ENCODE measurements at regions not wholly inside any gene's neighbourhood (a gene's known extent, or its start where the extent isn't known, plus 50 kb on each side); places are given as distances from the start of the nearest gene placed in this dataset.

- H3K36me3 ChIP-seq (ENCODE audit: insufficient read depth, low read length) = no peaks in the 10 kb centered on the region
- H3K9ac ChIP-seq (ENCODE audit: low read length) = no peak overlapping the region
- no peaks in the 10 kb centered on the region for H3K79me2 ChIP-seq (ENCODE audit: low read length)
- H3K9me2 ChIP-seq (replicated peaks; ENCODE audit: insufficient read depth, low read length) = no peaks in the 10 kb centered on the region
- no peaks in the 10 kb centered on the region for H4K20me1 ChIP-seq (ENCODE audit: insufficient read depth, low read depth, low read length)
- no peak overlapping the region for H3K27ac ChIP-seq (ENCODE audit: low read length)
- H3K4me3 ChIP-seq (ENCODE audit: low read length) = no peak overlapping the region
- H3K27me3 ChIP-seq (ENCODE audit: low read length) = no peaks in the 10 kb centered on the region
- no peak overlapping the region for H2AFZ ChIP-seq (ENCODE audit: low read length)
- no peaks in the 10 kb centered on the region for H3K4me1 ChIP-seq (ENCODE audit: low read length)
- no peak for DNase-seq
- no peaks in the 10 kb centered on the region for H3K9me3 ChIP-seq (ENCODE audit: low read length)
- H3K4me2 ChIP-seq (ENCODE audit: low read depth, low read length, poor library complexity, severe bottlenecking) = no peak overlapping the region
These were observed 157.6 kb downstream of the NSUN3 start for GRCh38 chr3:94220426-94220825.

GRCh38 chr3:94221829-94222228 is 159.0 kb downstream of the NSUN3 start:
- Histone ChIP-seq H2AFZ (ENCODE audit: low read length) (no peak overlapping the region), H3K27ac (ENCODE audit: low read length) (no peak overlapping the region), H3K4me3 (ENCODE audit: low read length) (no peak overlapping the region), H3K9me3 (ENCODE audit: low read length) (no peaks in the 10 kb centered on the region), H3K27me3 (ENCODE audit: low read length) (no peaks in the 10 kb centered on the region), H3K79me2 (ENCODE audit: low read length) (no peaks in the 10 kb centered on the region), H3K4me2 (ENCODE audit: low read depth, low read length, poor library complexity, severe bottlenecking) (no peak overlapping the region), H3K9ac (ENCODE audit: low read length) (no peak overlapping the region), H3K36me3 (ENCODE audit: insufficient read depth, low read length) (no peaks in the 10 kb centered on the region), H4K20me1 (ENCODE audit: insufficient read depth, low read depth, low read length) (no peaks in the 10 kb centered on the region), H3K4me1 (ENCODE audit: low read length) (no peaks in the 10 kb centered on the region), H3K9me2 (replicated peaks; ENCODE audit: insufficient read depth, low read length) (no peaks in the 10 kb centered on the region)
- no peak for DNase-seq

- Histone ChIP-seq H3K36me3 (ENCODE audit: insufficient read depth, low read length) (no peaks in the 10 kb centered on the region), H4K20me1 (ENCODE audit: insufficient read depth, low read depth, low read length) (no peaks in the 10 kb centered on the region), H3K9me3 (ENCODE audit: low read length) (no peaks in the 10 kb centered on the region), H3K27me3 (ENCODE audit: low read length) (no peaks in the 10 kb centered on the region), H3K4me3 (ENCODE audit: low read length) (no peak overlapping the region), H3K79me2 (ENCODE audit: low read length) (no peaks in the 10 kb centered on the region), H3K9me2 (replicated peaks; ENCODE audit: insufficient read depth, low read length) (no peaks in the 10 kb centered on the region), H3K9ac (ENCODE audit: low read length) (no peak overlapping the region), H3K27ac (ENCODE audit: low read length) (no peak overlapping the region), H2AFZ (ENCODE audit: low read length) (no peak overlapping the region), H3K4me1 (ENCODE audit: low read length) (no peaks in the 10 kb centered on the region), H3K4me2 (ENCODE audit: low read depth, low read length, poor library complexity, severe bottlenecking) (no peak overlapping the region)
- no peak for DNase-seq
These were observed 162.4 kb downstream of the NSUN3 start for GRCh38 chr3:94225148-94225865.

GRCh38 chr3:94226078-94226477 is 163.2 kb downstream of the NSUN3 start:
- Histone ChIP-seq H3K9ac (ENCODE audit: low read length) (no peak overlapping the region), H2AFZ (ENCODE audit: low read length) (no peak overlapping the region), H3K36me3 (ENCODE audit: insufficient read depth, low read length) (no peaks in the 10 kb centered on the region), H3K4me2 (ENCODE audit: low read depth, low read length, poor library complexity, severe bottlenecking) (no peak overlapping the region), H3K9me2 (replicated peaks; ENCODE audit: insufficient read depth, low read length) (no peaks in the 10 kb centered on the region), H3K27me3 (ENCODE audit: low read length) (no peaks in the 10 kb centered on the region), H3K4me3 (ENCODE audit: low read length) (no peak overlapping the region), H3K4me1 (ENCODE audit: low read length) (no peaks in the 10 kb centered on the region), H3K9me3 (ENCODE audit: low read length) (no peaks in the 10 kb centered on the region), H4K20me1 (ENCODE audit: insufficient read depth, low read depth, low read length) (no peaks in the 10 kb centered on the region), H3K27ac (ENCODE audit: low read length) (no peak overlapping the region), H3K79me2 (ENCODE audit: low read length) (no peaks in the 10 kb centered on the region)
- no peak for DNase-seq

GRCh38 chr3:94232921-94233320 is 170.1 kb downstream of the NSUN3 start:
- Histone ChIP-seq H2AFZ (ENCODE audit: low read length) (no peak overlapping the region), H3K9me2 (replicated peaks; ENCODE audit: insufficient read depth, low read length) (no peaks in the 10 kb centered on the region), H3K4me2 (ENCODE audit: low read depth, low read length, poor library complexity, severe bottlenecking) (no peak overlapping the region), H3K4me3 (ENCODE audit: low read length) (no peak overlapping the region), H3K27ac (ENCODE audit: low read length) (no peak overlapping the region), H3K9me3 (ENCODE audit: low read length) (no peaks in the 10 kb centered on the region), H3K27me3 (ENCODE audit: low read length) (no peaks in the 10 kb centered on the region), H3K79me2 (ENCODE audit: low read length) (no peaks in the 10 kb centered on the region), H3K4me1 (ENCODE audit: low read length) (no peaks in the 10 kb centered on the region), H3K36me3 (ENCODE audit: insufficient read depth, low read length) (no peaks in the 10 kb centered on the region), H3K9ac (ENCODE audit: low read length) (no peak overlapping the region), H4K20me1 (ENCODE audit: insufficient read depth, low read depth, low read length) (no peaks in the 10 kb centered on the region)
- DNase-seq = no peak

- Histone ChIP-seq H3K27me3 (ENCODE audit: low read length) (no peaks in the 10 kb centered on the region), H3K79me2 (ENCODE audit: low read length) (no peaks in the 10 kb centered on the region), H3K36me3 (ENCODE audit: insufficient read depth, low read length) (no peaks in the 10 kb centered on the region), H3K4me2 (ENCODE audit: low read depth, low read length, poor library complexity, severe bottlenecking) (no peak overlapping the region), H3K4me1 (ENCODE audit: low read length) (no peaks in the 10 kb centered on the region), H4K20me1 (ENCODE audit: insufficient read depth, low read depth, low read length) (no peaks in the 10 kb centered on the region), H3K9me2 (replicated peaks; ENCODE audit: insufficient read depth, low read length) (no peaks in the 10 kb centered on the region), H2AFZ (ENCODE audit: low read length) (no peak overlapping the region), H3K9ac (ENCODE audit: low read length) (no peak overlapping the region), H3K27ac (ENCODE audit: low read length) (no peak overlapping the region), H3K4me3 (ENCODE audit: low read length) (no peak overlapping the region), H3K9me3 (ENCODE audit: low read length) (no peaks in the 10 kb centered on the region)
- peak; percentile 82 for DNase-seq
These were observed 171.4 kb downstream of the NSUN3 start for GRCh38 chr3:94234177-94234788.

GRCh38 chr3:94241986-94242385 is 179.1 kb downstream of the NSUN3 start:
- H4K20me1 ChIP-seq (ENCODE audit: insufficient read depth, low read depth, low read length) = no peaks in the 10 kb centered on the region
- H3K27me3 ChIP-seq (ENCODE audit: low read length) = no peaks in the 10 kb centered on the region
- no peak overlapping the region for H3K27ac ChIP-seq (ENCODE audit: low read length)
- no peak overlapping the region for H3K4me2 ChIP-seq (ENCODE audit: low read depth, low read length, poor library complexity, severe bottlenecking)
- H3K9me2 ChIP-seq (replicated peaks; ENCODE audit: insufficient read depth, low read length) = no peaks in the 10 kb centered on the region
- H3K4me3 ChIP-seq (ENCODE audit: low read length) = no peak overlapping the region
- H3K4me1 ChIP-seq (ENCODE audit: low read length) = no peaks in the 10 kb centered on the region
- H3K9ac ChIP-seq (ENCODE audit: low read length) = no peak overlapping the region
- H3K36me3 ChIP-seq (ENCODE audit: insufficient read depth, low read length) = no peaks in the 10 kb centered on the region
- no peaks in the 10 kb centered on the region for H3K9me3 ChIP-seq (ENCODE audit: low read length)
- H3K79me2 ChIP-seq (ENCODE audit: low read length) = no peaks in the 10 kb centered on the region
- H2AFZ ChIP-seq (ENCODE audit: low read length) = no peak overlapping the region
- no peak for DNase-seq

GRCh38 chr3:94246171-94246570 is 183.3 kb downstream of the NSUN3 start:
- no peaks in the 10 kb centered on the region for H3K79me2 ChIP-seq (ENCODE audit: low read length)
- no peak for DNase-seq
- no peak overlapping the region for H2AFZ ChIP-seq (ENCODE audit: low read length)
- H4K20me1 ChIP-seq (ENCODE audit: insufficient read depth, low read depth, low read length) = no peaks in the 10 kb centered on the region
- no peaks in the 10 kb centered on the region for H3K36me3 ChIP-seq (ENCODE audit: insufficient read depth, low read length)
- no peaks in the 10 kb centered on the region for H3K4me1 ChIP-seq (ENCODE audit: low read length)
- H3K27ac ChIP-seq (ENCODE audit: low read length) = no peak overlapping the region
- no peak overlapping the region for H3K4me3 ChIP-seq (ENCODE audit: low read length)
- no peak overlapping the region for H3K4me2 ChIP-seq (ENCODE audit: low read depth, low read length, poor library complexity, severe bottlenecking)
- no peaks in the 10 kb centered on the region for H3K27me3 ChIP-seq (ENCODE audit: low read length)
- no peaks in the 10 kb centered on the region for H3K9me3 ChIP-seq (ENCODE audit: low read length)
- H3K9me2 ChIP-seq (replicated peaks; ENCODE audit: insufficient read depth, low read length) = no peaks in the 10 kb centered on the region
- H3K9ac ChIP-seq (ENCODE audit: low read length) = no peak overlapping the region

All from Karpas-422 (cell line).